ENCODE measurements at regions not wholly inside any gene's neighbourhood (a gene's known extent, or its start where the extent isn't known, plus 50 kb on each side); places are given as distances from the start of the nearest gene placed in this dataset.

DNA sequence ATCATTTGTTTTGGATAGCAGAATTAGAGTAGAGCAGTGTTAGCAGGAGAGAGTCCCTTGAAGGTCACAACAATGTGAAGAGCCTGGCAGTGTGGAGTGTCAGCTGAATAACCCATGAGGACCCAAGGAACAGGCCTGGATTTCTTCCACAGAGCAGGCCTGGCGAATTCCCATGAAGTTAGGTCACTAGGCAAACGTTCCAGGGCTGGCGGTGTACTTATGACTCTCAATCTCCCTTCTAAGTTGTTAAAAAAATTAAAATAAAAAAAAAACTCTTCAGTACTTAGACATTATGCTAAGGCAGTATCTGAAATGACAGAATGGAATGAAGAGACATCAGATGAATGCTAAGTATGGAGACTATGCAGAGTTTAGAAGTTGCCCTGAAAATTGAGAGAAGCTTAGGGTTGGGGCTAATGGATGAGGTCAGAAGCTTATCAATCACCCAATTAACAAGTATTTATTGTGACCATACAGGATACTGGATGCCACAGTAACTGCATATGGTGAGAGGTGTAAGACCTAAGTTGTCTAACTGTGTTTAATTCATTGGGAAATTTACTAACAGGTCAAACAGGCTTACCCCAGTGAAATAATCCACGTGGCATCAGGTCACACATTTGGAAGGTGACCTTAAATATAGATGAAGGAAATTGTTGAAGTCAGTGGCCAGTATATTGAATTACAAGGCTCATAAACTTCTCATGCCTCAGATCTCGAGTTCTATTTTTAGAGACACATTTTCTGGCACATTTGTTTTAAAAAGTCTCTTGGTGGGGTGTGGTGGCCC, 126.2 kb upstream of the NRP1 start:
- in situ Hi-C loops (cut with MboI; ENCODE audit: low pct_unique_long_range_greater_than_20kb, low sequenced_read_pairs), result no loop called here
- no peak for DNase-seq

DNA sequence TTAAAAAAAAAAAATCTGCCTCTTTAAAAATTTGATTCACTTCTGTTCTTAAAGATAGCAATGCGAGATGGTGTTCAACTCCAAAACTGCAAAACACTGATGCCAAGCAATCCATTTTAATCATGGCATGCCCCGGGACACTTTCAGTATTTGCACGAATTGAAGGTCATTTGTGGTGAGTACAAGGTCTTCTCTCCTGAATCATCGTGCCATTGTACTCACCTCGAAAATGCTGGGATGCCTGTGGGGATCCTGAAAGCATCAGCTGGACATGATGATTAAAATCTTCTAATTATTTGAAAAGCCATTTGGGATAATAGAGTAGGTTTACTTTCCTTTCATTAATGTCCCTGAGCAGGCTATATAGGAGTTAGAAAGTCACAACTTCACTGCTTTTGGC, 125.1 kb upstream of the NRP1 start:
- DNase-seq, result no peak
- in situ Hi-C loops (cut with MboI; ENCODE audit: low pct_unique_long_range_greater_than_20kb, low sequenced_read_pairs), result no loop called here

DNA sequence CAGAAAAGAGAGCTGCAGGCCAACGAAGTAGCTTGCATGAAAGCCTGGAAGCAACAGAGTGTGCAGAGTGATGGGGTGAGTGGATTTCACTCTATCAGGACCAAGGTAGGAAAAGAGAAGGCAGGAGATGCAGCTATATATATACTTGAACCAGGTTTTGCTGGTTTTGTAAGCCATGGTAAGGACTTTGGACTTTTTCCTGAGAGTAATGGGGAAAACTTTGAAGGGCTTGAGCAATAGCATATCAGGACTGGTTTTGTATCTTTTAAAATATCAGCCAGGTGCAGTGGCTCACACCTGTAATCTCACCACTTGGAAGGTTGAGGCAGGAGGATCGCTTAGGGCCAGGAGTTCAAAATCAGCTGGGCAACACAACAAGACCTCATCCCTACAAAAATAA, 120.6 kb upstream of the NRP1 start:
- no peak for DNase-seq
- in situ Hi-C loops (cut with MboI; ENCODE audit: low pct_unique_long_range_greater_than_20kb, low sequenced_read_pairs), result no loop called here

DNA sequence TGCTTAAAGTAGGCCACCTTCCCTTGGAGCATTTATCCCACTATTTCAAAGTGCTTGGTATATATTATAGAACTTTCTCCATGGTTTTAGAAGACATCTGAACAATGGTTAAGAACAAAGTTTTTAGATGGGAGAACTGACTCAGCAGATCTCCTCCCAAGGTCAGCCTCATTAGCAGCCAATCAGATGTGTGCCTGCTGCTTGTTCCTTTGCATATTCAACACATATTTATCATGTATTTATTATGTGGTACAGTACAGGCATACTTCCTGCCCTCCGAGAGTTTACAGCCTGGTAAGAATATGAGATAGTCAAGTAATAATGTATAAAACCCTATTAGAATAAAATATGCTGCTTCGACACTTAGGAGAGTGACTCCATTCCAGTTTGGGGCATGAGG, 120.1 kb upstream of the NRP1 start:
- no peak for DNase-seq
- in situ Hi-C loops (cut with MboI; ENCODE audit: low pct_unique_long_range_greater_than_20kb, low sequenced_read_pairs), result no loop called here

DNA sequence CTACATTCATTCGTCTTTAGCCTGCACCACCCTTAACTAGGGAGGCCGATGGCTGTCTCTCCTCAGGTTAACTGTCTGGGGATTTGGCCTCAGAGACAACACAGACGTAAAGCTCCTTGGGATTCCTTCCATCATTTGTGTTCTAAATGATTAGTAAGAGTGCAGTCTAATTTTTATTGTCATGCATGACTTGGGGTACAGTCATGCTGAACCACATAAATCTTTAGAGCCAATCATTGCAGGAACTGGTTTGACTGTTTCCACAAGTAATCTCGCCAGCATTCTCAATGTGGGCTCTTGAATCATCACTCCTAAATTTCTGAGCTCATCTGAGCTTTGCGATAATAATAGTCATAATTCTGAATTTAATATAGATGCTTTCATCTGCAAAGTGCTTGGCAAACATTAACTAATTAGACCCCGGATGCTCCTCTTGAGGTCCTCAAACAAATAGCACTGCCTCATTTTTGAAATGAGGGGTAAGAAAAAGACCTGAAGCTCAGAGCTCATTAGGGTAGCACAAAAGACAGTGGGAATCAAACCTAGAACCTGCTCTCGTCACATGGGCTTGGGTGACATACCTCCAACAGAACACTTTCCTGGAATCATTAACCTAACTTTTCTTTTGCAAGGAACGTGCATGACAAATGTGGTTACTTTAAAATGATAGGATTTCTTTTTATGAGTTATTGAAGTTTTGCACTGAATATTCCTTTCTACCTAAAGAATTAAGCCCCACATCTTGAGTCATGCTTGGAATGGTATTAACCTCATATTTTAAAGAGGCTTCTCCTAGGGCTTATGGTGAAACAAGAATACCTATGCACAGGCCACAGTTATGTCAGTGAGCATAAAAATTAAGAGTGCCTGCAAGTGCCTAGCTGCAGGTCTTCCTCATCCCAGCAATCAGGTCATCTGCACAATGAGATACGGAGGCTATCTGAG, 118.9 kb upstream of the NRP1 start:
- in situ Hi-C loops (cut with MboI; ENCODE audit: low pct_unique_long_range_greater_than_20kb, low sequenced_read_pairs), result no loop called here
- no peak for DNase-seq

DNA sequence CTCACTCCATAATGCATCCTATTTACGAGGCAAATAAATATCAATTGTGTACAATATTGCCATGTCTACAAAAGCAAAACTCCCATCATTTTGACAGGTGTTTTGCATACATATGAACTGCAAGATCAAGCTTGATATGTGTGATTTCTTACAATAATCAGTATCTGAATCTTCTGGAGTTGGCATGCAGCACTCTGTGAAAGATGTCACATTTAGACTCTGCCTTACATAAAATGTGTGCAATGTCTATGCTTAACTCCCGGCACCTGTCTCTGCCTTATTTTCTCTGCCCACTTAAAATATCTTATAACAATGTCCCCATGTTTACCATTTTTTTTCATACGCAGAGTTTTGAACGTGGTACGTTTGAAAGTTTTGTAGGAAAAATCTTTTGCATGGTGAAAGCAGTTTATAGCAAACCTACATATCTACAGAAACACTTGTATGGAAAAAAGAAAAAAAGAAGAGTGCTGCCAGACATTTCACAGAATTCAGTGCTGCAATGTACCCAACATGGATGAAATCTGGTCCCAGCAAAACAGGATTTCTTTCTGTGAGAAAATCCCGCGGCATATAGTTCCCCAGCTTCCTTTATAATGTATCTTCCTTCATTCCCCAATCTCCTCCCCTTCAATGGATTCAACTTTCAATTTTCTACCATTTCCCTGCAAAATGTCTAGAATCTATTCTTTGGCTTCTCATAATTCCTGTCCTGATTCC, 114.1 kb upstream of the NRP1 start:
- in situ Hi-C loops (cut with MboI; ENCODE audit: low pct_unique_long_range_greater_than_20kb, low sequenced_read_pairs), result no loop called here
- DNase-seq, result no peak

DNA sequence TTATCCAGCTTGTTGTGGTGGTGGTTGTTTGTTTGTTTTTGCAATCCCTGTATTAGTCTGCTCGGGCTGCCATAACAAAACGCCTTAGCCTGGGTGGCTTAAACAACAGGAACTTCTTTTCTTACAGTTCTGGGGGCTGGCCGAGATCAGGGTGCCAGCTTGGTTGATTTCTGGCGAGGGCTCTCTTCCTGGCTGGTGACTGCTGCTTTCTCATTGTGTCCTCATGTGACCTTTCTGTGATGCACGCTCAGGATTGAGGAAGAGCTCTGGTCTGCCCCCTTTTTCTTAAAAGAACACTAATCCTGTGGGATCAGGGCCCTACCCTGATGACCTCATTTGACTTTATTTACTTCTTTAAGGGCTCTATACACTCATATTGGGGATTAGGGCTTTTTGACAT, 107.1 kb upstream of the NRP1 start:
- DNase-seq, result peak; percentile 88
- in situ Hi-C loops (cut with MboI; ENCODE audit: low pct_unique_long_range_greater_than_20kb, low sequenced_read_pairs), result no loop called here

DNA sequence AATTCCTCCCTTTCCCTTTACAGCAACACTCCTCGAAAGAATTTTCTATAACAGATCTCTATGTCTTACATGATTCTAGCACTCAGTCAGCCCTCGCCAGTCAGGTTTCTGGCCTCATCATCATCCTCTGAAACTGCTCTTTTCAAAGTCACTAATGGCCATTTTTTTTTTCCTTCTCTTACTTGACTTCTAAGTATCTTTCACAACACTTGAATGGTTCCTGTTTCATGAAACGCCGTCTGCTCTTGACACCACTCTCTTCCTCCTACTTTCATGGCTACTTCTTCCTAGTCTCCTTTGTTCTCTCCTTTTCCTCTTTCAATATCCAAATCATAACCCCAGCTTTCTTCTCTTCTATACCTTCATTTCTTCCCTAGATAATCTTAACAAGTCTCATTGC, 100.5 kb upstream of the NRP1 start:
- in situ Hi-C loops (cut with MboI; ENCODE audit: low pct_unique_long_range_greater_than_20kb, low sequenced_read_pairs), result no loop called here
- peak; percentile 67 for DNase-seq

DNA sequence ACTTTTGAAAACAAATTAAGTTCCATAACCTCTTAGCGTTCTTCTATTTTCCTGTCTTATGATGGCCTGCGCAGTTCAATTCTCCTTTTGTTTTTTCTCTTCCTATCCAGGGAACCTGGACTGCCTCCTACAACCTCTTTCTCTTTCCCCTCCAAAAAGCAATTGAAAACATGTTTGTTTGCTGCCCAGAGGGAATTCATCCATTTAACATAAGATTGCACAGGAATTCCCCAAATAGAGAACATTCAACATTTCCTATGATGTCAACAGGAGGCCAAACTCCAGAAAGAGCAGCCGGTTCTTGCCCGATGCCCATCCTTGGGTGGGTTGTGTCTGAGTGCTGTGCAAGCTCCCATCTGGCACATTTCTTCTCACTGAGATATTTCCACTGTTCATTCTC, 94.2 kb upstream of the NRP1 start:
- in situ Hi-C loops (cut with MboI; ENCODE audit: low pct_unique_long_range_greater_than_20kb, low sequenced_read_pairs), result no loop called here
- DNase-seq, result no peak

DNA sequence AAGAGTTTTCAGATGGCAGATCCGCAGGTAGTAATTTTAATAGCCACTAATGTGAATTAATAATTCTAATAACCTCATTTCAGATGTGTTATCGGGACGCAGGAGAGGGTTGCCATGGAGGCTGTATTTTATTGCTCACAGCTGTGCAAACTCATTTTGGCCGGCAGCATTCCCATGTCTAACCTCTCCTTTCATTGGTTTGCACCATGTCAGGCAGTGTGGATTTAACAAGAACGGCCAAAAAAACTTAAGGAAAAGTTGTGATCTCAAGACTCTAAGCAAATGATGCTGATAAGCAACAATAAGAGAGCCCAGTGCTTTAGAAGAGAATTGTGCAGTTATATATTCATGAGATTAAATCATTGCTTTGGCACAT, 88.7 kb upstream of the NRP1 start:
- DNase-seq, result no peak
- in situ Hi-C loops (cut with MboI; ENCODE audit: low pct_unique_long_range_greater_than_20kb, low sequenced_read_pairs), result no loop called here

DNA sequence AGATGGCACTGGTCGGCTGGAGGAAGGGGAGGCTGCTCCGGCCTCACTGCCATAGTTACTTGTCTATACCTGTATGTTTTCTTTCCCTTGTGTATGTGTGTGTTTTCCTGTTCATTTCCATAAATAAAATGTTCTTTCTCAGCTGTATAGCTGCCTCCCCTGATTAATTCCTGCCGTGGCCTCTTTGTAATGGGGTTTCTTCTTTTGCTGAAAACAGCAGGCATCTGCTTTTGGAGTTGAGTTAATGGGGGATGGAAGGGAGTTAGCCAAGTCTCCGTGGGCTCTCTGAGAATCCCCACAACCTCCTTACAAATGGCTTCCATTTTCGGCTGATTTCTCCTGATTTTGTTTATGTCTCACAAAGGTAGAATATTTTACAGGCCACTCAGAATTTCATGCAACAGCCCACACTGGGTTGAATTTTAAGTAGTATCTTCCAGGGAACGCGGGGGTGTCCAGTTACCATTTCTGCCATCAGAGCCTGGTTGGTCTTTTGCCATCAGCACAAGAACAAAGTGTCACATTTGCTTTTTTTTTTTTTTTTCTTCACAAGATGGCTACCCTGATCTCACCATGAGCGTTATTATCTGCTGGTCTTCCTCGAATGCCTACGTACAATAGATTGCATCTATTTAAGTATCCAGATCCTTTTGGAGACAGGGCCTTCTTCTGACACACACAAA, 88.1 kb upstream of the NRP1 start:
- in situ Hi-C loops (cut with MboI; ENCODE audit: low pct_unique_long_range_greater_than_20kb, low sequenced_read_pairs), result no loop called here
- DNase-seq, result no peak

DNA sequence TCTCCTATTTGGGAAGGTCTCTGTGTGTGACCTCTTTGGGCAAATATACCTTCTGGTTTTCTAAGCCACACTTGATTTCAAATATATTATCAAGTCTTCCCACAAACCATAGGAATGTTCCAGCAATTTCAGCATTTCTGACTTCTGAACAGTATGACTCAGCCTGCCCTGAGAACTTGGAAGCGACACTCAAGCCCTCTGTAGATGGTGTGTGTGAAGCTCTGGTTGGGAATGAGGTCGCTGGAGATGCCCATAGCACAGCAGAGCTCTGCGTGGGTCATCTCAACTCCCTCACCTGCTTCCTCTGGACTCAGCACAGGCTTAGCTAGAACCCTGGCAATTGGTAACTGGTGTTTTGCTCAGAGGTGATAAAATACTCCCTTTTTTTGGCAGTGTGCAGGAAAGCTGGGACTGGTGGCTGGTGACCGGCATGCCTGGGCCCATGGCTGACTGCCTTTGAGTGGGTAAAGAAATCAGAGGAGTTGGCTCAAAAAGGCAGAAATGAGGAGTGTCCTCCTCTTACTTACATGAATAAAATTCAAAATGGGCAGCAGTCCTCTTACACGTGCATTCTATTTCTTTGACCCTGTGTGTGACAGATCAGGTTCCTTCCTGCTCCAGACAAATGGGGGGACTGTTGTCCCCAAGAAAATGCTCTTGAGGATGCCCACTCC, 87.5 kb upstream of the NRP1 start:
- in situ Hi-C loops (cut with MboI; ENCODE audit: low pct_unique_long_range_greater_than_20kb, low sequenced_read_pairs), result no loop called here
- DNase-seq, result no peak

DNA sequence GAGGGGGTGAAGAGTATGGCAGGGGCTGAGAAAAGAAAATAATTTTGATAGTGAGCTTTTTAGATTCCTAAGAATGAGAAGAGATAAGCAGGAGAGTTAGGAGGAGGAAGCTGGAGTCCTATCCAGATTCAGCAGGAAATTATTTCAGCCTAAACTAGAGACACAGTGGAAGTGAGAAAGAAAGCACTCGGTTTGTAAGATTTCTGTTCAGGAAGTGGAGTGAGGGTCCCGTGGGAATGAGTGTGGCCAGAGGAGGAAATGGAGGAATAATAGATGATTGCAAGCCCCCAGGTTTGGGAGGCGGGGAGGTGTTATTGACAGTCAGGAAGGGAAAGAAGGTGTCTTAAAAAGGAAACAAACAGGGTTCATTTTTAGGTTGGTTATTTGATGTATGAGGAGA, 84.8 kb upstream of the NRP1 start:
- no peak for DNase-seq
- in situ Hi-C loops (cut with MboI; ENCODE audit: low pct_unique_long_range_greater_than_20kb, low sequenced_read_pairs), result no loop called here

DNA sequence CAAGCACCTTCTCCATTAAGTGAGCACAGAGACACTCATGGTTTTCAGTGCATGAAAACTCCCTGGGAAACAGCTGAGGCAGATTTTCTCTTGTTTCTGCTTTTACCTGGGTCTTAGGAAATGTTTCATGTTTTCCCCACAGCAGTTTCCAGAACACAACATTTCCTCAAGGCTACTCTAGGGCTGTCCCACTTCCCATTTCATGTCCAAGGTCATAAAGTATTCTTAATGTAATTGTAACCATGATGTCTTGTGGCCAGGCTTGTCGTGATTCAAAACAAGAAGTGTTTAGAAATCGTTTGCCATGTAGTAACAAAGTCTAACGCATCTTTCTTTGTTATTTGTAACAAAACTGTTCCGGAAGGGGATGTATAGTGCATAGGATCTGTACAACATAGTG, 83.8 kb upstream of the NRP1 start:
- DNase-seq, result no peak
- in situ Hi-C loops (cut with MboI; ENCODE audit: low pct_unique_long_range_greater_than_20kb, low sequenced_read_pairs), result no loop called here

DNA sequence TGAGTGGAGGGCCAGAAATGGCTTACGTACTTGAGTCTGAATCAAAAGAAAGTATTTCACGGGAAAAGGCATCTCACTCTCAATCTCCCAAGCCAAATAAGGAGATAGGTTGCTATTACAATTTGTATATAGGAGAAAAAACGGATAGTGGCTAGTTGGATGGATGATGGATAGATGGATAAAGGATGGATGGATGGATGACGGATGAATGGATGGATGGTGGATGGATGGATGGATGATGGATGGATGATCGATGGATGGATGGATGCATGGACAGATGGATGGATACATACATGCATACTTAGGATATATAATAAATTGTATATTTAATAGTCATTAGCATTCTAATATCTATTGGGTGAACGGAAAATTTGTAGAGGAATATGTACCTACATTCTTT, 82.2 kb upstream of the NRP1 start:
- no peak for DNase-seq
- in situ Hi-C loops (cut with MboI; ENCODE audit: low pct_unique_long_range_greater_than_20kb, low sequenced_read_pairs), result no loop called here

DNA sequence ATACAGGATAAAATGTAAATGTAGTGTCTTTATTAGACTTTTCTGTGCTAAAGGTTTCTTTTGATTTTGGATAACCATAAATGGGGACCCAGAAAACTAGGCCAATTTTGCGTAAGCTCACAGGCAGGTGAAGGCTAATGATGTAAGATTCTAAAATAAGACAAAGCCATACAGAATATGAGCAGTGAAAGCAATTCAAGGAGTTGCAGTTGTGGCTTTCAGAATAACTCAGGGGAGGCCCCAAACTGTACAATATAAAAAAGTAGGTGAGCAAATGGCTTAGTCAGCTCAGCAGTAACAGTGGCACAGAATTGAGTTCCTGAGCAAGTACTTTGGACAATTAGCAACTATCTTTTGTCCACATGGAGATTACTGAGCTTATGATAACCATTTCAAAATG, 81.7 kb upstream of the NRP1 start:
- in situ Hi-C loops (cut with MboI; ENCODE audit: low pct_unique_long_range_greater_than_20kb, low sequenced_read_pairs), result no loop called here
- no peak for DNase-seq

DNA sequence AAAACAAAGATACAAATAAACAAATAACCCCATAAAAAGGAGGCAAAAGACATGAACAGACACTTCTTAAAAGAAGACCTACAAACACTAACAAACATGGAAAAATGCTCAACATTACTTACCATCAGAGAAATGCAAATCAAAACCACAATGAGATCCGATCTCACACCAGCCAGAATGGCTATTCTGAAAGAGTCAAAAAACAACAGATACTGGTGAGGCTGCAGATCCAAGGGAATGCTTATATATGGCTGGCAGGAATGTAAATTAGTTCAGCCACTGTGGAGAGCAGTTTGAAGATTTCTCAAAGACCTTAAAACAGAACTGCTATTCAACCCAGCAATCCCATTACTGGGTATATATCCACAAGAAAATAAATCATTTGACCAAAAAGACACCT, 80.4 kb upstream of the NRP1 start:
- no peak for DNase-seq
- in situ Hi-C loops (cut with MboI; ENCODE audit: low pct_unique_long_range_greater_than_20kb, low sequenced_read_pairs), result no loop called here

DNA sequence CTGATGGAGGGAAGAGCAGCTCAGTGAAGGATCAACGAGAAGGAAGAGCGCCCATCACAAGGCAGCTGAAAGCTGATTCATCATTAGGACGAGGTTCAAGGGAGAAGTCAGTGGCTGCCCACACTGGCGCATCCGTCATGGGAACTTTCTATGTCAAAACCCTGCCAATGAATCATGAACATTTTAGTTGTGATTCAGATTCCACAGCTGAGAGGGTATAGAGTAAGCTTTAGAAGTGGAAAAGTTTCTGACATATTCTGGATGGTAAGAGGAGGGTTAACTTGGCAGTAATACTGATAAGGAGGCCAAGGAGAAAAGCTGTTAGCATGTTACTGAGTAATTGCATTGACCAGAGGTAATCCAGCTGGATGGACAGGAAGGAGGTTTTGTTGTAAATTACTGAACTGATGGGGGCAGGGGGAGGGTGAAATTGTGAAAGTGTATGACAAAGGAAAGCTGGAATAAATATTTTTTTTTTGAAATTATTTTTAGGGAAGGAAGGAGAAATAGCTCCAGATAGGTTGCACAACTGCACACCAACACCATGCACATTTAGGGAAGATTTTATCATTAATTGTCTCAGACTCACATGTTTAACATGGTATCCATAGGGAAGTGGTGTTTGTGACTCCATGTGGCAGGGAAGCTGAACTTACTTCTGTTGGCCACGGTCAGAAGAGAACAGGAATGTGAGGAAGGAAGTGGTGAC, 78.3 kb upstream of the NRP1 start:
- DNase-seq, result peak; percentile 38
- in situ Hi-C loops (cut with MboI; ENCODE audit: low pct_unique_long_range_greater_than_20kb, low sequenced_read_pairs), result no loop called here
